Tibial nerve (tissue), 4 donors: ENCODE measurements at regions not wholly inside any gene's neighbourhood (a gene's known extent, or its start where the extent isn't known, plus 50 kb on each side); places are given as distances from the start of the nearest gene placed in this dataset.

Source experiments
- EP300 ChIP-seq, 2 donors: sonication (generic); formaldehyde crosslinking; IDR thresholded peaks; one replicate each; pipeline ENCODE4 v1.6.1; 2017; ENCODE audit warnings: antibody characterized with exemption in 2 of 2, mild to moderate bottlenecking in 1 of 2
- POLR2A ChIP-seq, 2 donors: fragments of 450-650 bp; IDR thresholded peaks; one replicate each; pipeline ENCODE4 v1.6.1; 2017; ENCODE audit warnings: antibody characterized with exemption in 2 of 2, mild to moderate bottlenecking in 2 of 2, moderate library complexity in 2 of 2
- TF ChIP-seq, protein P1 (sequence below), 5 experiments: fragments of 200-600 bp in 3 of 5; fragments of 450-650 bp in 2 of 5; sonication (generic) in 3 of 5; IDR thresholded peaks; one replicate each; pipeline ENCODE4 v1.5.1; 2016 to 2019; ENCODE audit warnings: antibody characterized with exemption in 5 of 5, mild to moderate bottlenecking in 3 of 5, moderate library complexity in 2 of 5

DNA sequence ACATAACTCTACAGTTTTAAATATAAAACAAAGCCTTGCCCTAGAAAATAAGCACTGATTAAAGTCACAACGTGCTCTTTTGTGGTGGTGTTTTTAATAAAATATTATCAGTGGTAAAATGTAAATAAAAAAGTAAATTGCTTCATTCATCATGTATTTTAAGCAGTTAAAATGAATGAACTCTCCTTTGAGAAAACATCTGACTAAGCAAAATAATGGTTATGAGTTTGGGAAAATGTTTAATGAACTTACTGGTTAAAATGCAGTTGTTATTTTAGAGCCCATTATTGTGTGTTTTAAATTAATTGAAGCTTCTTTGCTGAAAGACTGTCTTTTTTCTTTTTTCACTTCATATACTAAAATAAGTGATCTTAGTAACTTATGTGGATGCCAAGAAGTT is 1007.5 kb upstream of the ARRDC3 start:
- TF ChIP-seq, protein P1, sequence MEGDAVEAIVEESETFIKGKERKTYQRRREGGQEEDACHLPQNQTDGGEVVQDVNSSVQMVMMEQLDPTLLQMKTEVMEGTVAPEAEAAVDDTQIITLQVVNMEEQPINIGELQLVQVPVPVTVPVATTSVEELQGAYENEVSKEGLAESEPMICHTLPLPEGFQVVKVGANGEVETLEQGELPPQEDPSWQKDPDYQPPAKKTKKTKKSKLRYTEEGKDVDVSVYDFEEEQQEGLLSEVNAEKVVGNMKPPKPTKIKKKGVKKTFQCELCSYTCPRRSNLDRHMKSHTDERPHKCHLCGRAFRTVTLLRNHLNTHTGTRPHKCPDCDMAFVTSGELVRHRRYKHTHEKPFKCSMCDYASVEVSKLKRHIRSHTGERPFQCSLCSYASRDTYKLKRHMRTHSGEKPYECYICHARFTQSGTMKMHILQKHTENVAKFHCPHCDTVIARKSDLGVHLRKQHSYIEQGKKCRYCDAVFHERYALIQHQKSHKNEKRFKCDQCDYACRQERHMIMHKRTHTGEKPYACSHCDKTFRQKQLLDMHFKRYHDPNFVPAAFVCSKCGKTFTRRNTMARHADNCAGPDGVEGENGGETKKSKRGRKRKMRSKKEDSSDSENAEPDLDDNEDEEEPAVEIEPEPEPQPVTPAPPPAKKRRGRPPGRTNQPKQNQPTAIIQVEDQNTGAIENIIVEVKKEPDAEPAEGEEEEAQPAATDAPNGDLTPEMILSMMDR (IDR thresholded peaks at IDR 0.05) = no peak
- no peak for TF ChIP-seq POLR2A (IDR thresholded peaks at IDR 0.05)
- TF ChIP-seq EP300 (IDR thresholded peaks at IDR 0.05) = no peak
